PFSK-1 (cell line): ENCODE measurements at regions not wholly inside any gene's neighbourhood (a gene's known extent, or its start where the extent isn't known, plus 50 kb on each side); places are given as distances from the start of the nearest gene placed in this dataset.

Experiments used
- POLR2AphosphoS5 ChIP-seq: IDR thresholded peaks from 2 replicates; pipeline ENCODE4 v1.6.1; 2012; ENCODE audit warnings: low read depth, mild to moderate bottlenecking, control low read depth, low read length, moderate library complexity
- TAF1 ChIP-seq: IDR thresholded peaks from 2 replicates; pipeline ENCODE4 v1.6.1; 2012; ENCODE audit warnings: low read length, control low read depth, borderline replicate concordance; ENCODE audit not compliant: insufficient read depth

- TF ChIP-seq POLR2AphosphoS5, result no peak
- no peak for TF ChIP-seq TAF1
Observed at GRCh38 chr2:183951630-183952029, 646.7 kb upstream of the ZNF804A start.
